Activated CD8-positive, alpha-beta memory T cell treated with anti-CD3 and anti-CD28 coated beads, Interleukin-2, amount 50 U/mL, for 1 hour (primary cell): ENCODE measurements at regions not wholly inside any gene's neighbourhood (a gene's known extent, or its start where the extent isn't known, plus 50 kb on each side); places are given as distances from the start of the nearest gene placed in this dataset.

Experiments used
- DNase-seq: peaks from one replicate; pipeline ENCODE4 v3.0.0-alpha.2; 2020; ENCODE audit errors: extremely low read depth

DNA sequence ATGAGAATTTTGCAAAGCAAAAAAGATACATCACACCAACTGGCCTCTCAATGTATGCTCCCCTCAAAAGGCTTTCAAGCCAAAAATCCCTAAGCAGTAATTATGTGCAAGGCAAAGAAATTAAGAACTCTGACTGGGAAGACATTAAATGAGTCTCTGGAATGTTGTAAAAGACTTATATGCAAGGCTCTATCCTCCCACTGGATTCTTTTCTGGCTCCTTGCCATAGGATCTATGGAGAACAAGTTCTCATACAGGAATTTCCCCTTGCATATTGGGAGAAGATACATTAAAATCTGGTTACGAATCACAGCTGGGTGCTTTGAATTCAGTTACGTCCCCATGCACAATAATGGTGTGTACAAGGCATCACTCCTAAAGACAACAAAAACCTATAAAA, 73.4 kb upstream of the ATL2 start:
- DNase-seq = no peak

DNA sequence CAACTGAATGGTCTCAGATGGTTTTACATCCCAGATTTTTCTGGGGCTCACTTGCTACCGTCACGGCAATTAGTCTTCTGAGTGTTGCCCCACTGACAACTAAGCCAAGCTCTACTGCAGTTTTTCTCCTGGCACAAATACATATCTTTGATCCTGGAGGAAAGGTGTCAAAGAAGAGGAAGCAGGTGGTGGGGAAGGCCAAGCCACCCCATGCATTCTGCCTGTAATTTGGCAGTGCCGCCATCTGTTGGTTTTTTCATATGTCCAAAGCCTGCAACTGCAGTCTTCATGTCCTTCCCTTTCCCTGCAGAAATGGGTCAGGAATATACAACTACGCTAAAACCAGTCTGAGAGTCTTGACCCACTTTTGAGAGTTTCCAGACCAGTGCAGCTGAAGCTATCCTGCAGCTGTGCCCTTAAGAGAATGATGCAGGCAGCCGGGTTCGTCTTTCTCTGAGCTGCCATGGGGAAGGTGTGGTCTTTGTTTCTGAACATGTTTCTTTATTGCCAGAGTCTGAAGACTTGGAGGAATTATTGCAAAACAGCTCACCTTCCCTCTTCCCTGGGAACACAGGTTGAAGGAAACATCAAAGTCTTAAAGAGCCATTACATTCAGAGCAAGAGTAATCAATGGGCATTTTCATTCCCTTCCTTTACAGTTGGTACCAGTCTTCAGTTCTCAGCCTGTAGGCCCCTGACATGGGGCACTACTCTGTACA, 71.8 kb upstream of the ATL2 start:
- no peak for DNase-seq

DNA sequence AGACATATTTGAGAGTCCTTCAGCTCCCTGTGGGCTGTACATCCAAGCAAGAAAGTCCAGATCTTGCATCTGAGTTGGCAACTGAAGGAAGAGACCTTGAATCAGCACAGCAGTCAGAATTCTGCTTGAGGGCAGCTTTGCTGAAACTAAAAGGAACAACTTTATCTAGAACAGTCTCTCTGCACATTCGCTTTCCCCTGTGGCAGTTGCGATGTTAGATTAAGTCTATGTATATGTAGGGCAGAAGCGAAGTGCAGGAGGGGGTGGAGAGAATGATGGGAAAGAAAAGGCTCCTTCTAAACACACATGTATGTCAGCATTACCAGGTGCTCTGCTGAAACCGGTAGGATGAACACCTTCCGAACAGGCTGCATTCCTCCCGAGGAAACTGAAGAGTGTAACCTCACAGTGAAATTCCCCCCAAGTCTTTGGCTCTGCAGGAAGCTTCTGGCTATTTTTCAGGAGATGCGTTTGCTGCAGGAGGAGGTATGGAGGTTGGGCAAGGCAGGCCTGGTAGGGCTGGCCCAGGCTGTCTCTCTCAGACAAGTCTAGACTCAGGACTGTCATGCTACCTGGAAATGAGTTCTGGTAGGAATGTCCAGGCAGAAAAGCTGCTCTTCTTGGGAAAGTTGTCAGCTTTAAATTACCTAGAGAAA, 70.0 kb upstream of the ATL2 start:
- DNase-seq = no peak

DNA sequence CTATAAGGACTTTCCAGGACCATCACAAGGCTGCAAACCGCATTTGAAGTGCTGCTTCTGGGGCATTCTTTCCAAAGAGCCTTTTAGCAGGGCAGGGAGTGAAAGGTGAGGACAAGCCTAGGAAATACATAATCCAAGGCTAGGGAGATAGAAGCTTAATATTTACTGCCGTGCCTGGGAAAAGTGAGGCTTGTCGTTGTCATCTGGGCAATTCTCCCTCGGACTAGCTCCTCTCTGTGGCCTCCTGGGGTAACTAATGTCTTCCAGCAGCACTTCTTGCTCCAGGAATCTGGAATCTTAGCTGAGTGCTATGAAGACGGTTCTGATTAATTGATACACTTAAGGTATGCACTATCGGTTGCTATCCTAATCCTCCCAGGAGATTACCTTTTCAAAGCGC, 69.3 kb upstream of the ATL2 start:
- DNase-seq = no peak

DNA sequence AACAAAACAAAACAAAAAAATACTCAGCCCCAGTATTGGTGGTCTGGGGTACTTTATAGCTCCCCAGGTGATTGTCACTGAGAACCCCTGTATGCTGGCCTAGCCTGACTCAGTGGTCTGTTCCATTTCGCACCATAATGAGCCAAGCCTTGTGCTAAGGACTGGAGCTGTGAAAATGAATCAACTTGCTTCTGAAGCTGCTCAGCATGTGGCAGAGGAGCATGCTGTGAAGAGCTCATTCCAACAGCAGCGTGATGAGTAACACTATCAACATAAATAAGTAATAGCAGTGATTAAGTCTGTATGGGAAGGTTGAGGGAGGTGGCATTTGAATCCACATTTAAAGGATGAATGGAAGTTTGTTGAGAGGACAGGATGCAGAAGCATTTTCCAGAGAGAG, 67.2 kb upstream of the ATL2 start:
- no peak for DNase-seq

DNA sequence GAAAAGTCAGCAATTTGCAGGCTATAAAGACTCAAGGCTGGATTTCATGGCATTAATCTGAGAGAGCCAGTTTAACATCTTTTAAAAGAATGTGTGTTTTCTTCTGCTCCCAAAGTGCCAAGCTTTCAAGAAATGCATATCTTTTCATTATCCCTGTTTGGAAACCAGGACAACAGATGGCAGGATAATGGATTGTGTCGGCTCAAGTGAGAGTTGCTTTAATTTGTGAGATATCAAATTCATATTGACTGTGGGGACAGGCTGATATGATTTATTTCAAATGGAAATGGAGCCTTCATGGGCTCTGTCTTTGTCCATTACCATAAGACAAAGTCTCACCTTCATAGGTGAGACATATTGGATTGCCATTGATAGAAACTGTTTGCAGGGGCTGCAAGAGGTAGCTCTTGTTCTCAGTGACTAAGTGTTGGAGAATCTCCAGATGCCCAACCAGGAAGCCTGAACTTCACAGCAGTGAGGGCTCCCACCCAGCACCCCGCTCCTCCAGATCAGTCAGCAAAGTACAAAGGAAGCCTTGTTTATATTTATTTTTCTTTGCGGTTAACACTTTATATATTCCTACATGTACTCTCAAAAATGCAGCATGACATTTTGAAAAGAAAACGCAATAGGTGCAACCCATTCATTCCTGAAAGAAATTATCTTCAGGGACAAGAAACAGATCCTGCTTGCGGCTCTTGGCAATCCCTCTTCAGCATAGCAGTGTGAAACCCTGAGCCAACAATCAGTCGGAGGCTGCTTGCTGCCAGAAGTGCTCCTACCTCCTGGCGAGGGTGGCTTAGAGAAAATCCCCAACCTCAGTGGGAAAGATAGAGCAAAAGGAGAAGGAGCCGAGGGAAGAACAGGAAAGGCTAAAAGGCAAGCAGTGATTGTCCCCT, 65.8 kb upstream of the ATL2 start:
- no peak for DNase-seq

DNA sequence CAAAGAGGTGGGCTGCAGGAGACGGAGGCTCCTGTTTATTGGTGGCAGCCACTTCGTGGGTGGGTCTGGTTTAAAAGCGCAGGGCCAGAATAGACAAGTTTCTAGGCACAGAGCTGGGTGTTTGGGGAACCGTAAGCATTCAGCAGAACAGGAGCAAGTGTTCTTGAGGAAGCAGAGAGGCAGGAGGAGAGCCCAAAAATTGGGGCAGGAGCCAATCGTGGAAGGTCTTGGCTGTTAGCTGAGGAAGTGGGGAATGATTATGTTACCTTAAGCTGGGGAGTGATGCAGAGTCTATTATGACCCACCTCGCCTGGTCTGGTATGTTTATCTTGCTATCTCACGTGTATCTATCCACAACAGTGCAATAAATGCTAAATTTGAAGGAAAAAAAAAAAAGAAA, 64.3 kb upstream of the ATL2 start:
- DNase-seq = no peak

DNA sequence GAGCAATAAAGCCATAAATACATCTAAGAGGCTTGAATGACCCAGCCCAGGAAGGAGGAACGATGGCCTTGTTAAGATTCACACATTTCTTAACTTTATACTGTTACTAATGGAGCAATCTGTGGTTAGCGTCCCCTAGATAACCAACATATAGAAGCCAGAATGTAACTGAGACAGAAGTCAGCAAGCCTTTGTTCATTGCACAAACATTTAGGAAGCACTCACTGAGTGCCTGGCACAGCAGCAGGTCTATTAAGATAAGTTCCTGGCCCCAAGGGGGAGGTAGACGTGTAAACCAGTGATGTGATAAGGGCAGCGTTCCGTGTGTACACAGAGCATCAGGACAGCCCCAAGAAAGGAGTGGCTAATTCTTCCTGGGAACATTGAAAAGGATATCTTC, 63.6 kb upstream of the ATL2 start:
- no peak for DNase-seq

DNA sequence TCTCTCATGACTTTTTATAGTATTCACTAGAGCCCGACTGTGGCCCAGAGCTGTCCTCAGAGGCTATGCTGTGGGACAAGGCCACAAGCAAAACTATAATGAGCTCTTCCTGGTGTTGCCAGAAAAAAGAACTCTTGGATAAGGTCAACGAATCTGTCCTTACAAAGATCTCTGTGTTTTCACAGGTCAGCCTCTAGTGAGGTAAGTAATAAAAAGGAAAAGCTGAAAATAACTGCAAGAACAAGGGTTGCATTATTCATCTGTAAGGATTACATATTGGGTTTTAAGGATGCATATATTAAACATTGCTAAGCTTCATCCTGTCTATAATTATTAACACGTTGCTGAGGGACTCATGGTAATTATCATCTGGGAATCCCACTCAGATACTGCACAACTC, 62.8 kb upstream of the ATL2 start:
- no peak for DNase-seq

DNA sequence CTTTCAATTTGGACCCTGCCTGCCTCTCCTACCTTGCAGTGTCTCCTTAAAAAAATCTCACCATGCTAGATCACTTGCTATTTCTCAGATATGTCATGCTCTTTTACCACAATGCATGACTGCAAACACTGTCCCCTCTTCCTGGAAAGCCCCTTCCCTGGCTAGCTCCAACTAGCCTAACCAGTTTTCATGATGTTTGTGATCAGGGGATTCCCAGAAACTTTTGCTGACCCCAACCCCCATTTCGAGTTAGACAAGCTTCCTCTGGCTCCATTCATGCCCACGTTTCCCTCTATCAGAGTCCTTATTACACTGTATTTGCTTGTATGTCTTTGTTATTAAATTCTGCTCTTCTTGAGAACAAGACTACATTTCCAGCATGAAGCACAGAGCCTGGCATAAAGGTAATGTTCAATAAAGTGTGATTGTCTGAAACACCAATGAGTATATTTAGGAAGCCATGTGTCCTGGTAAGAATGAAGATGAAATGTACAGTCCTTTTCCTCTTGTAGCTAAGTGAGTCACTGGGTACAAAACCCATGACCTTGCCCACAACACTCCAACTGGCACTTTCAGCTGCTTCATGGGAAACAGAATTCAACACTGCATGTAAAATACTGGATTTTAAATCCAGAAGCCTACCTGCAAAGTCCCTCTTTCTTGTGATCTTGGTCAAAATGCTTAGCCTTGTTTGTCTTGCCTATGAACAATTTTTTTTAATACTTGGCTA, 62.0 kb upstream of the ATL2 start:
- DNase-seq = no peak

DNA sequence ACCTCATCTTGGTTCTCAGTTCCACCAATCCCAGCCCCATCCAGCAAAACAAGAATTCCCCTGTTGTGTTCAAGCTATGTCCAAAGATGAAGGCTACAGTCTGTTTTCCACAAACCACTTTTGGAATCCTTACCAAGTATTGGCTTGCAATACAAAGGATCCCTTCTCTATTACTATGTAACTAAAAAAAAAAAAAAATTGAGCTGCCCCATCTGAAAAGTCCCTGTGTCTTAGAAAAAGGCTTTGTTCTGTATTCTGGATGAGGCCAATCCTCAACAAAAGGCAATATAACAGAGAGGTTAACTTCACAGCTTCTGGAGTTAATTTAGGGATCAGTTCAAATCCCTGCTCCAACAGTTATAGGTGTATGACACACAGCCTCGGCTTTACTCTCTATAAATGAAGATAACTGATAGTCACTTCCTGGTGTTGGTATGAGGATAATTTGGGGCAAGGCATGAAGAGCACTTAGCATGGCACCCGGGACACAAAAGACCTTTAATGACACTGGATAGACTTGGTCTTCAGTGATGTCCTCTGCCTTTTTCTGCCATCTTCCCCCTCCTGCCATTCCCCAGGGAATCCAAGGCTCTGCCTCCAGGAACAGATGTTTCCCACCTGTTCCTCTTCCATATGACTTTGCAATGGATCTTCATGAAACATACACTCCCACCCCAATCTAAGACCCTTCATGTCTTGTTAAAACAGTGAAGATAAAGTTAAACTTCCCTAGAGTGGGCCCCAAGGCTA, 61.2 kb upstream of the ATL2 start:
- no peak for DNase-seq

DNA sequence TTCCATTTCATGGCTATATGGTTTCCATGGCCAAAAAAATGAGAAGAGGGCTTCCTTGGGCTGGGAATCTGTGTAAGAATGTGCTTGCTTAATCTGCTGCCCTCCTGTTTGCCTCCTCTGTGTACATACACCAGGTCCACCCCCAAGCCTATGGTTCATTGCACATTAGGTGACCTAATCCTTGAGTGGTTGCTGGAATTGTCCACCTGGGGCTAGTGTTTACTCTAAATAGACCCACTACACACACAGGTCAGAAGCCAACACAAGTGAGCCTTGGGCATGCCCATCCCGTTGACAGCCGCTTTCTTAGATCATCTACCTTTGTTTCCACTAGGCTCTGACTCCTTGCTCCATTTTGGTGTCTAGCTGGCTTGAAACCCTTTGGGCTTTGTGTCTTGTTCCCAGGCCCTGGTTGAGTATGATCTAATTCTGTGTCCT, 59.2 kb upstream of the ATL2 start:
- no peak for DNase-seq

DNA sequence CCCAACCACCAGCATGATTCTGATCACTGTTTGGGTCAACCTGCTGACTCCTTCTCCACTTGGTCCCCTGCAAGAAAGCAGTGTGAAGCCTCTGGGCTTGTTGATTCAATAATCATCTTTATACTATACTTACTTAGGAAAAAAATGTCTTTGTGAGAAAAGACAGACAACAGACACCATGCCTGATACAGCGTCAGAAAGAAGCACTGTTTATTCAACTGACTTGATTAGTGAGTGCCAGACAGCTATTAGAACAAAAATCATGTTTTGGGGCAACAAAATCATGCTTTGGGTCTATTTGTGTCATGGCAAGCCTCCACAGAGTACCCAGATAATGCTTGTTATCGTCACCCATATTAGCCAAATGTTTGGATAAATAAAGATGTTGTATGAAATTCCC, 58.7 kb upstream of the ATL2 start:
- no peak for DNase-seq

DNA sequence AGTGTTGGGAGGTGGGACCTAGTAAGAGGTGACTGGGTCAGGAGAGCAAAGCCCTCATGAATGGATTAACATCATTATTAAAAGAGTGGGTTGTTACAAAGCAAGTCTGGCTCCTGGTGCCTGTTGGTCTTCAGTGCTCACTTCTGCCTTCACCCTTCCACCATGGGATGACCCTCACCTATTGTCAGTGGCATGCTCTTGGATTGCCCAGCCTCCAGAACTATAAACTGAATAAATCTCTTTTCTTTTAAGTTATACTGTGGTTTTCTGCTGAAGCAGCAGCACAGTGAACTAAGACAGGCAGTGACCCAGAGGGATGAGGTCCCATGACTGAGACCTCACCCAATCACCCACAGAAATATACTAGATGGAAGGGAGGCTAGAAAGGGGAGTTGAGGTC, 57.5 kb upstream of the ATL2 start:
- no peak for DNase-seq

DNA sequence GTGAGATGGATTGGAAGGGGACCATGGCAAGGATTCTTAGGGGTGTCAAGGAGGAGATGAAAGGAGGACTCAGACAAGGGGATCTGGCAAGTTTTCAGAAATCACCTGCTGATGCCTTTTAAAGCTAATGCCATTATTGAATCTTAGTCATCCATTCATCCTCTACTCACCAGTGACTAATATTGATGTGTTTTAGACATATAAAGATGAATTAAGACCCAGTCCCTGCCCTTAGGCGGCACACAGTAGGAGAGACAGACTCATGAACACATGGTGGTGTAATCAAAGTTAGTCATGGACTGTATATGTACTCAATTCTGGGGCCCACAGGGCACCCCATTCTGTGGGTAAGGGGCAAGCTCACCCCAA, 56.5 kb upstream of the ATL2 start:
- DNase-seq = no peak

DNA sequence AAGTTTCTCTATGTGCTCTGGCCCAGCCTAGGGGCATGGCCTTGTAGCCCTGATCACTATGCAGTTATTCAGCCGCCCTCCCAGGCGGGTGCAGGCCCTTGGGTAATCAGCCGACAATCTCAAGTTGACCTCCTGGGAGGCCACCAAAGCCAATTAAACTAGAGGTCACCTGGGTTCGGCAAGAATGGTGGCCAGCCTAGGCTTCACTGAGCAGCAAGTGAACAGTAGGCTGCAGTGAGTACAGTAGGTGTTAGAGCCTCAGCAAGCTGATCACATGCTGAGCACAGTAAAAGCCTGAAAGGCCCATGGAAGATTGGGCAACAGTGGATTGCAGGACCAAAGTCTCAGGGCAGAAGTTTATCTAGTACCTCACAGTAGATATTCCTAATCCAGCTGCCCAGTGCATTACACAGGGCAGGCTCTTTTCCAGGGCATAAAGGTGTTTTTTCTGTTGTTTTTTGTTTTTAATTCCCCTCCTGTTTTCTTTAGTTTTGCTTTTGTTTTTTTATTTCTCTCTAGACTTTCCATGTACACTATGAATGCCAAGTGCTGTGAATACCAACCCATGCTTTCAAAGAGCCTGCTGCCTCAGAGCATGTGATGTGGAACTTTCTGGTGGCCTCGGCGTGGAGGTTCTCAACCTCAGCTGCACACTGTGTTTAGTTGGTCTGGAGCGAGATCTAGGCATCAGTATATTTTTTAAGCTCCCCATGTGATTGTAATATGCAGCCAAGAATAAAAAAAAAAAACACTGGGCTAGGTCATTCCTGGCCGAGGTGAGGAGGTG, 55.9 kb upstream of the ATL2 start:
- DNase-seq = no peak

DNA sequence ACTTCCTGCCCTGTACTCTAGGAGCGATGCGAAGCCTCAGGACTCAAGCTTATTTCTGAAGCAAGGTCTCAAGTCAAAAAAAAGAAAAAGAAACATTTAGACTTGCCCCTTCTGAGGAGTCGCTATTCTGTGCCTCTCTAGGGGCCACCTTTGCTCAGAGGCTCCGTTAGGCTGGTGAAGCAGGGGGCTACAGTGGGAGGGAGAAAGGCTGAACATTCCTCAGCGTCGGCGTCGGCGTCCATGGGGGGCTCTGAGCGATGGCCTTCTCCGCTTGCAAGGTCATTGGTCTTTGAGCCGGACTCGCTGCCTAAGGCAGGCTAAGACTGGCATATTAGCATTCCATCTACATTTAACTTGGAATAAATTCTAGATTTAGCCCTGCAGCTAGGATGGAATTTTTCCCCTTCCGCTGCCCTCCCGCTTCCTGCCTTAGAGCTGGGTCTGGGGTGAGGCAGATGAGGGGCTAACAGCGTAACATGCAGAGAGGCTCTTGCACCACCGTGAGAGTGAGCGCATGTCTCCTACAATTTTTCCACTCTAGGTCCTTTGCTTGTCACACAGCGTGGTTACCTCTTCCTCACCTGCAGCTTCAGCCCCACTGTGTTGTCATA, 53.6 kb upstream of the ATL2 start:
- no peak for DNase-seq

DNA sequence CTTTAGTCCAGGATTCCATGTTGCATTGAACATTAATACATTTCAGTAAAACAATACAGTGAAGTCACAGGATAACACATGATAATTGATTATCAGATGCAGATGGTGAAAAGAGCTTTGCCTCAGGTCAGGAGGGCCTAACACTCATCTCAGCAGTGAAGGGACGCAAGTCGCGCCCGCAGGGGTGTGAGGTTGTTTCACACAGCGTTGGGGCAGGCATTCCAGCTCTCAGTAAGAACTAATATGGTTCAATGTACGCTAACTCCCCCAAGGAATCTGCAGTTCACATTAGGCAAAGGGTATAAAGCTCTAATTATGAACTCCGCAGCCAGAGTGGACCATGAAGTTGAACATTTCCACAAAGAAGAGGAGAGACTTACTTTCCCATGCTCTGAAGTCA, 53.1 kb upstream of the ATL2 start:
- no peak for DNase-seq

DNA sequence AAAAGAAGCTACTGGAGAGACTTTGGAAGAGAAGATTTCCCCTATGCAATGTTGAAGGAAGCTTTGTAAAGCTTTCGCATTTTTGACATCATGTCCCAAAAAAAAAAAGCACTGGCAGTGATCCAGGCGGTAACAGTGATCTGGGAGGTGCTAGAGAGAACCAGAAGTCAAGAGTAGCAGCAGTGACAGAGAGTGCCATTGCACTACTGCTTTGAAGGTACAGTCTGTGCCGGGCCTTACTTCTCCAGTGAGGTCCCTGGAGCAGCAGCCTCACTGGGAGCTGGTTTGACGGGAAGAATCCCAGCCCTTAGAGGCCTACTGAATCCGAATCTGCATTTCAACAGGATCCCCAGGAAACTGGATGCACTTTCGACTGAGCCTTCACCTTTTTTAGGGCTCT, 50.9 kb upstream of the ATL2 start:
- no peak for DNase-seq

DNA sequence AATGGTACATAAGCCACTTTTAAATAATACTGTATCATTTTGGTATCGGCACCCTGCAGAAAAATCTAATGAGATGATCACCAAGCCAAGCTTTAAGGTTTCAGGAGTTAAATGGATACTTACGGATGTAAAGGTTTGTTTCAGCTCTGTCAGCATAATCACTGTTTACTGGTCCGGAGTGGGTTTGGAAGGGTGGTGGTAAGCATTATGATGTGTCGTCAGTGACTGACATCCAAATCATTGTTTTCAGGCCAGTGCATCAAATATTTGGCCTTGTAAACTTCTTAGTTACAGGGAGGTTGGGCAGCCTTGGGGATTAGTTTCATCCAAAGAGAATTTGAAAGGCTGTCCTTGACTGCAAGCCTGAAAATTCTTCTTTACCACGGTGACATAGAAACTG, 50.0 kb upstream of the ATL2 start:
- no peak for DNase-seq
